Neural progenitor cell (in vitro differentiated cells): ENCODE measurements at regions not wholly inside any gene's neighbourhood (a gene's known extent, or its start where the extent isn't known, plus 50 kb on each side); places are given as distances from the start of the nearest gene placed in this dataset.

Experiments used
- EZH2 ChIP-seq: fragments of 200-600 bp; sonication (generic); IDR thresholded peaks from 2 replicates; pipeline ENCODE4 v1.6.1; 2017; ENCODE audit warnings: antibody characterized with exemption, mild to moderate bottlenecking, moderate library complexity
- TF ChIP-seq, protein P1 (sequence below): fragments of 200-600 bp; sonication (generic); IDR thresholded peaks from 2 replicates; pipeline ENCODE4 v1.5.1; 2017; ENCODE audit warnings: antibody characterized with exemption, mild to moderate bottlenecking

DNA sequence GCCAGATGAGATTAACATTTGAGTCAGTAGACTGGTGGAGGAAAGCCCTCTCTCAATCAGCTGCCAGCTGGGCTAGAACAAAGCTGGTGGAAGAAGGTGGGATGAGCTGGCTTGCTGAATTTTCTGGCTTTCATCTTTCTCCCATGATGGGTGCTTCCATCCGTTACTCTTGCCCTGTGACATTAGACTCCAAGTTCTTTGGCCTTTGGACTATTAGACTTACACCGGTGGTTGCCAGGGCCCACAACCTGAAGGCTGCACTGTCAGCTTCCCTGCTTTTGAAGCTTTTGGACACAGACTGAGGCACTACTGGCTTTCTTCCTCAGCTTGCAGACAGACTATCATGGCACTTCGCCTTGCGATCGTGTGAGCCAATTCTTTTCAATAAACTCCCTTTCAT is 642.7 kb downstream of the TAF11L14 start:
- TF ChIP-seq, protein P1, sequence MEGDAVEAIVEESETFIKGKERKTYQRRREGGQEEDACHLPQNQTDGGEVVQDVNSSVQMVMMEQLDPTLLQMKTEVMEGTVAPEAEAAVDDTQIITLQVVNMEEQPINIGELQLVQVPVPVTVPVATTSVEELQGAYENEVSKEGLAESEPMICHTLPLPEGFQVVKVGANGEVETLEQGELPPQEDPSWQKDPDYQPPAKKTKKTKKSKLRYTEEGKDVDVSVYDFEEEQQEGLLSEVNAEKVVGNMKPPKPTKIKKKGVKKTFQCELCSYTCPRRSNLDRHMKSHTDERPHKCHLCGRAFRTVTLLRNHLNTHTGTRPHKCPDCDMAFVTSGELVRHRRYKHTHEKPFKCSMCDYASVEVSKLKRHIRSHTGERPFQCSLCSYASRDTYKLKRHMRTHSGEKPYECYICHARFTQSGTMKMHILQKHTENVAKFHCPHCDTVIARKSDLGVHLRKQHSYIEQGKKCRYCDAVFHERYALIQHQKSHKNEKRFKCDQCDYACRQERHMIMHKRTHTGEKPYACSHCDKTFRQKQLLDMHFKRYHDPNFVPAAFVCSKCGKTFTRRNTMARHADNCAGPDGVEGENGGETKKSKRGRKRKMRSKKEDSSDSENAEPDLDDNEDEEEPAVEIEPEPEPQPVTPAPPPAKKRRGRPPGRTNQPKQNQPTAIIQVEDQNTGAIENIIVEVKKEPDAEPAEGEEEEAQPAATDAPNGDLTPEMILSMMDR = no peak
- no peak for TF ChIP-seq EZH2
